NCI-H128 (cell line): ENCODE measurements at regions not wholly inside any gene's neighbourhood (a gene's known extent, or its start where the extent isn't known, plus 50 kb on each side); places are given as distances from the start of the nearest gene placed in this dataset.
A peak's percentile ranks its signal among the peaks of the same experiment; 100 is the strongest.
"Not testable (repeated sequence)": the region's sequence is repeated elsewhere in the genome, so short reads cannot be mapped to it uniquely, and the experiment has no call there.

Source experiments
- DNase-seq: peaks from one replicate; lab custom pipeline; 2025; ENCODE audit not compliant: unreplicated experiment; lab: John Stamatoyannopoulos, UW

GRCh38 chr2:116490511-116491145, 1323.9 kb upstream of the DDX18 start:
- no peak for DNase-seq

DNA sequence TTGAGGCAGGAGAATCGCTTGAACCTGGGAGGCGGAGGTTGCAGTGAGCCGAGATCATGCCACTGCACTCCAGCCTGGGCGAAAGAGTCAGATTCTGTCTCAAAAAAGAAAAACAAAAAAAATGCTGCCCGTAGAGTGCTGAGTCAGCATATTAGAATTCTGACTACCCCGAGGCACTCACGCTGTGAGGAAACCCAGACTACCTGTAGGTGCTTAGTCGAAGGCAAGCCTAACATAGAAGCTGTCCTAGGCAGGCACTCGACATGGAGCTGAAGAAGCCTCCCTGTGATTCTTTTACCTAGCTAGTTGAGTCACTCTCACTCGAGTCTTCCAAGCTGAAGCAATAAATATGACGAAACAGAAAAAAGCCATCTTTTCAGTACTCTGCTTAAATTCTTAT, 1323.2 kb upstream of the DDX18 start:
- DNase-seq, result no peak

DNA sequence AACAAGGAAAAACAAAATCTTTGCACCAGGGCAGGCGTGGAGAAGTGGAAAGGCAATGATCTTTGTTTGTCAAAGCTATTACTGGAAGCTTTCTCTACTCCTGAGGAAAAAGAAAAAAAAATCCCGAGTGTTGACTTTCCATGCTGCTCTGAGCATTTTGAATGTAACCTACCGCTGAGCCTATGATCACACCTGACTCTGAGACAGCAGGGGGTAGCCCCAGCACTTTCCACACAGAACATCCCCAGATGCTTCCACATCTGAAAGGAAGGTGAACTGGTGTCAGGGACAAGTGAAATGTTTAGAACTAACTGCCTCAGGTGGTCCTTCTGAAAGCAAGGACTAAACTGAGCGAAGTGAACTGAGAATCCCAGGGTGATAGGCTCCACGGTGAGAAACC, 1315.1 kb upstream of the DDX18 start:
- DNase-seq, result peak; percentile 21

DNA sequence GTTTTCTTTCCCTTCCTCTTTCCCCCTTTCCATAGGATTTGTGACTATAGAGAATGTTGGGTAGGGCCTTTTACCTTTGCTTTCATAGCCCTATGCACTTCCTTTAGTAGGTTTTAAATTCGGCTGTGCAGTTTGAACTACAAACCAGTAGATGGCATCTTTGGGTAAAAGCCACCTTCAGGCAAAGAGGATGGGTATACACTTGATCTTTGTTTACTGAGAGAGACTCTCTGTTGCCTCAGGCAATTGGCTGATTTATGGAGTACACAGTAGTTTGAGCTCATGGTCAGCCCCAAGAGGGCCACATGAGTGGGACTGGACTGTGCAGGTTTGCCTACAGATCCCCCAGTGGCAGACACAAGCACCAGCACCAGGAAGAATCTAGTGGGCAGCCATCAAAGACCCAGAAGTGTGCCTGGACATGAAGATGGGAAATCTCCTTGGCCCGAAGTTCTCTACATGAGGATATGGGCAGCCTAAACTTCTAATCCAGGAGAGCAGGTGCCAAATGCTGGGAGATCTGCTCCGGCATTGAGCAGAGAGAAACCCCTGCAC, 1304.3 kb upstream of the DDX18 start:
- DNase-seq, result no peak

DNA sequence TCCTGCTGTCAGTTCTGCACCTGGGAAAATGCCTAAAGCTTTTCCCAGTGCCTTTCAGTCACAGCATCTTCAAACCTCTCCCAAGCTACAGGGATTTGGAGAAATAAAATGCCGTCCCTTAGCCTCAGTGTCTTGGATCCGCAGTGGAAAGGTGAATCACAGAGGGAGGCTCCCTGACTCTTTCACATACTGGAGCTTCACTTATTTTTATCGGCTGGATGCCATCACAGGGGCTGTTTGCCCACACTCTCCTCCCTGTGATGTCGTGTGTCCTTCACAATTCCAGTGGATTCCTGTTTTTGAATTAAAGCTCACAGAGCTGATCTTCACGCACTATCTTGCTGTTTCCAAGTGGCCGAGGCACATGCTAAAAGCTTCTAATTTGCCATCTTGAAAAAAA, 1303.1 kb upstream of the DDX18 start:
- DNase-seq, result no peak

DNA sequence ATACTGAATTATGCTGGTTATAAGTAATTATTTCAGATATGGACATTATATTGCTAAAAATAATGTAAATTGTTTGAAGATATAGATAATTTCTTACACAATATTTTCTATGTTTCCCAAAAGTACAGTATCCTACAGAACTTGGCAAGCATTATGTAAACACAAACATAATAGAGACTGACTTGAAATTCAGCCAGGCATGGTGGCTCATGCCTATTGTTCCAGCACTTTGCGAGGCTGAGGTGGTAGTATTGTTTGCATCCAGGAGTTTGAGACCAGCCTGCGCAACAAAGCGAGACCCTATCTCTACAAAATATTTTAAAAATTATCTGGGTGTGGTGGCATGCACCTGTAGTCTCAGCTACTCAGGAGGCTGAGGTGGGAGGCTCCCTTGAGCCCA, 1300.5 kb upstream of the DDX18 start:
- DNase-seq, result no peak

DNA sequence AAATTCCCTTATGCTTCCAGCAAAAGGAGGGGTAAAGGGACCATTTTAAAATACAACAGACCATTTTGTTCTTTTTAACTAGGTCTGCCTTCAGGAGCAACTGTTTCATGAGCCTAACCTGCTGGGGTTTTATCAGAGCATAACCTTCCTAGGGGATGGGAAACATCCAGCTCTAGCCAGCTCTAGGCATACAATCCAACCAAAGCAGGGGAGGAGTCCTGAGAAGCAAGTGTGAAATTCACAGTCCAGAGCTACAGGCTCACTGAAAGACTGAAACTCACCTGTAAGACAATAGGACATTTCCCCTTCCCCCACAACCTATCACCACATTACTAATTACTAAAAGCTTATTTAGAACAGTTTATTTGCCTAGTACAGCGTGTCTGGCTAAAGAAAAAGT, 1296.6 kb upstream of the DDX18 start:
- no peak for DNase-seq

DNA sequence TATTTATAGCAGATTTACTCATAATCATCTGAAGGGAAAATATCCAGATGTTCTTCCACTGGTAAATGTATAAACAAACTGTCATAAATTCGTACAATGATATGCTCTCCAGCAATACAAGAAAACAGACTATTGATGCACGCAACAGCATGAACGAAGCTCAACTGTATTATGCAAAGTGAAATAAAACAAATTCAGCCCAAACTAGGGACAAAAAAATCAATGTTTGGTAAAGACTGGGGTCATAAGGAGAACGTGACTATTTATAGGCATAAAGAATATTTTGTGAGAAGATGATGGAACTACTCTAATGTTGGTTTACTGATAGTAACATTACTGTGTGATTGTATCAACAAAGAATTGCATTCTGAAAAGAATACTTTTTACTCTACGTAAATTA, 1276.7 kb upstream of the DDX18 start:
- no peak for DNase-seq

- no peak for DNase-seq
Observed at GRCh38 chr2:116545286-116546068, 1269.0 kb upstream of the DDX18 start.

GRCh38 chr2:116552738-116553419, 1261.6 kb upstream of the DDX18 start:
- not testable (repeated sequence) for DNase-seq

DNA sequence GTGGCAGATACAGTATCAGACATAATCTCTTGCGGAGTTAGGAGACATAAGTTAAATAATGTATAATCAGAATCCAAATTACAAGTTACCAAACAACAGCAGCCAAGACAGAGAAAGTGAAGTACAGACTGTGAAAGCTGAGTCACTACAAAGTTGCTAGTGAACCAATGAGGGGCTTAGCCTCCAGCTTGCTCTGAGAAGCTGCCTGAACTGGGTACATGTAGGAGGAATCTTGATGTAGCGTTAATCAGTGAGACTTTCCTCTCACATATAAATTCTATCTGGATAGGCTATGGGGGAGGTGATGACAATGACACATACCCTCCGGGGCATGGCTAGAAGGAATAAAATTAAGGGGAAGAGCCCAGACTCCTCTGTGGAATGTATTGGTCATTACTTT, 1234.3 kb upstream of the DDX18 start:
- no peak for DNase-seq

GRCh38 chr2:116582850-116583249, 1231.6 kb upstream of the DDX18 start:
- no peak for DNase-seq

DNA sequence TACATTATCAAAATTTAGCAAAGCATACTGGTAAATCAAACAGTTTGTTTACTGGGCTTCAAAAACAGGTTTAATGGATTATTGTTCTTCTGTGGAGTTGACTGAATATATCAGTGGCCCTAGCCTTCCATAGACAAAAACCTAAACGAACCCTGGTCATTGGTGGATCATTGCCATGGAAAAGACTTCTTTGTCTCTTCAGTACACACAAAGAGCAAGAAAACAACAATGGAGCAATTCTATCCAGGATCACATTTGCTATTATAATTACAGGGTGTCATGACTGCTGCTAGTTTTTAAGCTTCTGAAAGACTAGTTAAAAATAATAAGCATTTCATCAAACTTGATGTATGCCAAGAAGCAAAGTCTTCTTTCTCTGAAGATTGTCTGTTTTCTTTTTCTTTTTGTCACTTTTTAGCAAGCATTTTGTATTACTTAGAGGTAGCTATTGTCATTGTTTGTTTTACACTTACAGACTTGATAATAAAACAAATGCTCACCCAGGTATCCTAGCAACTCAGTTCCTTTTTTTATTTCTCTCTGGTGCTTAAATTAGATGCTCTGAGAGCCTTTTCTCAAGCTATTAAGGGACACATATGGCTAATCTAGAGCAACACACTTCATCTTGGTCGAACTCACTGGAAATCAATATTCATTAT, 1228.7 kb upstream of the DDX18 start:
- DNase-seq, result no peak

- no peak for DNase-seq
Observed at GRCh38 chr2:116586328-116586689, 1228.2 kb upstream of the DDX18 start.
